ENCODE measurements at regions not wholly inside any gene's neighbourhood (a gene's known extent, or its start where the extent isn't known, plus 50 kb on each side); places are given as distances from the start of the nearest gene placed in this dataset.

DNA sequence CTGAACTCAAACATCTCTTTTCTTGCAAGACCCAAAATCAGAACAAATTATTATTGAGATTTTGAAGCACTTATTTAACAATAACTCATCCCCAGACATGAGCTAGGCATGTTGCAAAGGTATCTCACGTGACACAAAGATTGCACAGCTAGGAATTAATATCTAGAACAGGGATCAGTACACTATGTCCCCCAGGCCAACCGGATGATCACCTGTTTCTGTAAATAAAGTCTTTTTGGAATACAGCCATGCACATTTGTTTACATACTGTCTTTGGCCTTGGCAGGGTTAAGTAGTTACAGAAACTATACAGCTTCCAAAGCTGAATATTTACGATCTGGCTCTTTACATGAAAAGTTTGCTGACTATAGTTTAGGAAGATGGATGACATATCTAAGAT lies 287.7 kb downstream of the ACTL7B start:
- H3K4me1 ChIP-seq: no peaks in the 10 kb centered on the region
- TF ChIP-seq, protein P1, sequence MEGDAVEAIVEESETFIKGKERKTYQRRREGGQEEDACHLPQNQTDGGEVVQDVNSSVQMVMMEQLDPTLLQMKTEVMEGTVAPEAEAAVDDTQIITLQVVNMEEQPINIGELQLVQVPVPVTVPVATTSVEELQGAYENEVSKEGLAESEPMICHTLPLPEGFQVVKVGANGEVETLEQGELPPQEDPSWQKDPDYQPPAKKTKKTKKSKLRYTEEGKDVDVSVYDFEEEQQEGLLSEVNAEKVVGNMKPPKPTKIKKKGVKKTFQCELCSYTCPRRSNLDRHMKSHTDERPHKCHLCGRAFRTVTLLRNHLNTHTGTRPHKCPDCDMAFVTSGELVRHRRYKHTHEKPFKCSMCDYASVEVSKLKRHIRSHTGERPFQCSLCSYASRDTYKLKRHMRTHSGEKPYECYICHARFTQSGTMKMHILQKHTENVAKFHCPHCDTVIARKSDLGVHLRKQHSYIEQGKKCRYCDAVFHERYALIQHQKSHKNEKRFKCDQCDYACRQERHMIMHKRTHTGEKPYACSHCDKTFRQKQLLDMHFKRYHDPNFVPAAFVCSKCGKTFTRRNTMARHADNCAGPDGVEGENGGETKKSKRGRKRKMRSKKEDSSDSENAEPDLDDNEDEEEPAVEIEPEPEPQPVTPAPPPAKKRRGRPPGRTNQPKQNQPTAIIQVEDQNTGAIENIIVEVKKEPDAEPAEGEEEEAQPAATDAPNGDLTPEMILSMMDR (IDR thresholded peaks at IDR 0.05): no peak
- H3K36me3 ChIP-seq: no peaks in the 10 kb centered on the region
- no peak for DNase-seq (ENCODE audit: low spot score)
- H3K27ac ChIP-seq: no peak overlapping the region
- H3K27me3 ChIP-seq: no peaks in the 10 kb centered on the region
- no peak overlapping the region for H3K4me3 ChIP-seq
- no peaks in the 10 kb centered on the region for H3K9me3 ChIP-seq

DNA sequence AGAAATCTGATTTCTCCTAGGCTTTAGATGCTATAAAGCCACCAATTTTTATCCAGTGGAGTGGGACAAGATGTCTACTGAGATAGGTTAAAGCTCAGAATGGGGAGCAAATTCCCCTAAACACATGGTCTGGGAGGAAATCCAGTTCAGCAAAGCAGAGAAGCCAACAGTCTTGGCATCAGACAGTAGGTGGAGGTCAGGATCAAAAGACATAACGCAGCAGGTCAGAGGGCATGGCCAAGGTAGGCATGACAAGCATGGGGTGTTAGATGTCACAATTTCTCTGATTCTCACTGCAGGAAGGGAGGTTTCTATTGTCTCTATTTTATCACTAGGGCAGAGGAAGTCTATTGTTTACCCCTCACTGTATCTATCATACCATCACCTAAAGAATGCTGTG lies 288.2 kb downstream of the ACTL7B start:
- Histone ChIP-seq H3K36me3 (no peaks in the 10 kb centered on the region), H3K27ac (no peak overlapping the region), H3K4me1 (no peaks in the 10 kb centered on the region), H3K9me3 (no peaks in the 10 kb centered on the region), H3K4me3 (no peak overlapping the region), H3K27me3 (no peaks in the 10 kb centered on the region)
- TF ChIP-seq, protein P1 (IDR thresholded peaks at IDR 0.05): no peak
- DNase-seq (ENCODE audit: low spot score): no peak

DNA sequence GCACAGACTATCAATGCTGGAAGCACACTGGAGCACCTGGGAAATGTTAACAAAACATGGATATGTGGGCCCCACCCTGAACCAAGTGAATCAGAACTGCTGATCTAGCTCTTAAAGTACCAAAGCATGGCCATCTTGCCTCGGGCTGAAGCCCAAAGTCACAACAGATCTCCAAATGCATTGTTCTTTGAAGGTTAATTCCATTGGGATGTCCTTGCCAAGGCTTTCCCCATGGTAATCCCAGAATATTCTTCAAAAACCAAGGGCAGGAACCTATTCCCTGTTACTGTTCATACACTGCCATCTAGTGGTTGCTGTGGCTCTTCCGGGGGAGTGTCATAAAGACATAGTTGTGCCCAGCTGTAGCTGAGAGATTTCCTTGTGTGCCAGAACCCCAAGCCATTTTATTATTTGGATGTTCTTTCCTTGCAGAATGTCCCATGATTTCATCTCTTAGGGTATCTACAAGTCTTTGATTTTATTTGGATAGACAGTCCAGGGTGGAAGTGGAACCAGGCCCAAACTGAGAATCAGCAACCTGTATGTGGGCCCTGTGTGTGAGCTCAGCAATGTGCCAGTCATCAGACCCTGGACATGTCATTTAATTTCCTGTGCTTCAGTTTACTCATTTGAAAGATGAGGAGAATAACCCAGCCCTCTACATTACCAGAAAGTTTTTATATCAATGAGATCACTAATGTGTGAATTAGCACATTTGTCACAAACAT lies 290.0 kb downstream of the ACTL7B start:
- TF ChIP-seq, protein P1 (IDR thresholded peaks at IDR 0.05): peak; percentile 60 to 87
- Histone ChIP-seq H3K27me3 (no peaks in the 10 kb centered on the region), H3K9me3 (no peaks in the 10 kb centered on the region), H3K4me3 (no peak overlapping the region), H3K27ac (no peak overlapping the region), H3K36me3 (no peaks in the 10 kb centered on the region), H3K4me1 (no peaks in the 10 kb centered on the region)
- no peak for DNase-seq (ENCODE audit: low spot score)

DNA sequence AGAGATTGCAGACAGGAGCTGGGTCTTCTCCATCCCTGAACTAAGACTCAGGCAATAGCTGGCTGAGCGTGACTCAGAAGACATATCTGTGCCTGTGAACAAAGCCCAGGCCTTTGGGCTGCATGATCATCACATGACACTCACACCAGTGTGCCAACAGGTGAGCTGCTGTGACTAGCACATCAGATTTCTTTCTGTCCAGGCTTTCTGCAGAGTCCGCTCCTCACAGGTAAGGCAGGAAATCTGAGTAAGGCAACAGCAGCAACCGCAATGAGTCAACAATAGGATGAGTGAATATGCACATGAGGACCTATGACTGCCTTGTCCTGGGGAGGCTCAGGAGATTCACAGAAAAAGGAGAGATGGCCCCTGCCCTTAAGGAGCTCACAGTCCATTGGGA lies 293.6 kb downstream of the ACTL7B start:
- Histone ChIP-seq H3K4me3 (no peak overlapping the region), H3K4me1 (no peaks in the 10 kb centered on the region), H3K36me3 (no peaks in the 10 kb centered on the region), H3K27ac (no peak overlapping the region), H3K9me3 (no peaks in the 10 kb centered on the region), H3K27me3 (no peaks in the 10 kb centered on the region)
- no peak for DNase-seq (ENCODE audit: low spot score)
- TF ChIP-seq, protein P1 (IDR thresholded peaks at IDR 0.05): no peak

DNA sequence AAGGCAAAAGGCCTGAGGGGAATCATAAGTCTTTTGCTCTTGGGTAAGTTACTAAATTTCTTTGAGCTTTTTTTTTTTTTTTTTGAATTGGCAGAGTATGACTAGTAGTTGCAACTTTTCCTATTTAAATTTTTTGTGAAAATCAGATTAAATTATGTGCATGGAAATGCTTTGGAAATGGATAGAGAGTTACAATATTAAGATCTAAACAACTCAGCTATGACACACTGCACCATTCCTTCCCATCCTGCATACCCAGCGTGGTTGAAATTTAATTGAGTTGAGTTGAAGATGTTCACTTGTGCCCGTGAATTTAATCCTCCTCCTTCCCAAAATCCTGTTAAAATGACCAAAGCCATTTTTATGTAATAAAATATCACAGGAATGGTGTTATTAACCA lies 296.4 kb downstream of the ACTL7B start:
- no peaks in the 10 kb centered on the region for H3K4me1 ChIP-seq
- no peaks in the 10 kb centered on the region for H3K9me3 ChIP-seq
- TF ChIP-seq, protein P1 (IDR thresholded peaks at IDR 0.05): no peak
- no peaks in the 10 kb centered on the region for H3K27me3 ChIP-seq
- DNase-seq (ENCODE audit: low spot score): no peak
- H3K4me3 ChIP-seq: no peak overlapping the region
- no peak overlapping the region for H3K27ac ChIP-seq
- no peaks in the 10 kb centered on the region for H3K36me3 ChIP-seq

DNA sequence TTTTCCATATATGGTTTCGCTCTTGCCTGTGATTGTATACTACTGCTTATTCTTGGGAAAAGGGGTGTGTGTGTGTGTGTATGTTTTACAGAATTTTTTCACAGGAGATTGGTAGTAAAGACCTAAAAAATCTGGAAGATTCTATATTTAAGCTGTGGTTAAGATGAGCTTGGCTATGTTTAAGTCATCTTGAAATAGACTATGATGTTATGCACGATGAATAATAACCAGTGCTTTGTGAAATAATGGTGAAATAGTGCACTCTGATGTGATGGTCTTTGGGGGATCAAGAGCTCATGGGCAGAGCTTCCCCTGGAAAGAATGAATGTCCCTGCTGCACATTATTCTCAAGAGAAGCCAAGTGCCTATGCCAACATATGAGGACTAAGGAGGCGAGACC lies 301.0 kb downstream of the ACTL7B start:
- H3K36me3 ChIP-seq: no peaks in the 10 kb centered on the region
- no peak overlapping the region for H3K27ac ChIP-seq
- TF ChIP-seq, protein P1 (IDR thresholded peaks at IDR 0.05): no peak
- no peaks in the 10 kb centered on the region for H3K4me1 ChIP-seq
- no peaks in the 10 kb centered on the region for H3K9me3 ChIP-seq
- H3K27me3 ChIP-seq: no peaks in the 10 kb centered on the region
- H3K4me3 ChIP-seq: no peak overlapping the region
- DNase-seq (ENCODE audit: low spot score): no peak
